ENCODE measurements at regions not wholly inside any gene's neighbourhood (a gene's known extent, or its start where the extent isn't known, plus 50 kb on each side); places are given as distances from the start of the nearest gene placed in this dataset.
A peak's percentile ranks its signal among the peaks of the same experiment; 100 is the strongest.

DNA sequence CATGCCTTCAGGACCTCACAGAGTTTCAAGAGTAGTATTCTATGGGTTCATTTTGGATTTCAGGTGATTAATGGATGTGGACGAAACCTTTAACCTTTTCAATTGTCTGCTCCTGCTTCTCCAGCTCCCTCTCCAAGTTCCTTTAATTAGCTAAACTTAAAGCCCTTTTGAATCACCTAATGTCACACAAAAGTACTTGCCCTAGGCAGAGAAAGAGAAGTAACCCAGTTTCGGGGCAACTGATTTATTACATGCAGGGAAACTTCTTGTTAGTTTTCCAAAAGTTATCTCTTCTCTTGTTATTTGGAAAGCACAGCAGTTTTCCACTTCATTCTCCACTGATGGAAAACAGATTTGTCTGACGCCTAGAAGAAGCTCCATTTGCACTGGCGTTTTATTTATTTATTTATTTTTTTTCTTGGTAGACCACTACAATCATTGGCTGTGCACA is 407.7 kb upstream of the JARID2 start:
- no peak overlapping the region for H3K4me3 Mint-ChIP-seq
- H3K27me3 Mint-ChIP-seq (ENCODE audit: low read depth in 3 of 3) = peaks cover 2 to 7% (median 6%) of the 10 kb centered on the region in 3 donors
- peaks cover 0 to 2% (median 0%) of the 10 kb centered on the region in 6 donors for H3K9me3 Mint-ChIP-seq
- peaks cover 9 to 10% of the 10 kb centered on the region in 2 donors for H3K4me1 Mint-ChIP-seq
- no peak for DNase-seq
- no peak overlapping the region for H3K27ac Mint-ChIP-seq
- H3K36me3 Mint-ChIP-seq = peaks cover 0 to 4% (median 0%) of the 10 kb centered on the region in 3 donors

GRCh38 chr6:14841901-14842421 is 403.9 kb upstream of the JARID2 start:
- peaks cover 0 to 4% (median 4%) of the 10 kb centered on the region in 3 donors for H3K36me3 Mint-ChIP-seq
- peaks cover 0 to 2% (median 0%) of the 10 kb centered on the region in 6 donors for H3K9me3 Mint-ChIP-seq
- peak; percentile 33 to 51 (median 34) for DNase-seq
- peaks cover 9 to 10% of the 10 kb centered on the region in 2 donors for H3K4me1 Mint-ChIP-seq
- H3K27me3 Mint-ChIP-seq (ENCODE audit: low read depth in 3 of 3) = peaks cover 2 to 12% (median 7%) of the 10 kb centered on the region in 3 donors
- peak overlapping the region in 2 of 6 donors; percentile 26 to 47 for H3K27ac Mint-ChIP-seq
- H3K4me3 Mint-ChIP-seq = peak overlapping the region in 2 of 5 donors; percentile 4 to 39

- H3K9me3 Mint-ChIP-seq = peaks cover 0 to 2% (median 0%) of the 10 kb centered on the region in 6 donors
- peaks cover 0 to 4% (median 4%) of the 10 kb centered on the region in 3 donors for H3K36me3 Mint-ChIP-seq
- H3K27me3 Mint-ChIP-seq (ENCODE audit: low read depth in 3 of 3) = peaks cover 0 to 12% (median 7%) of the 10 kb centered on the region in 3 donors
- DNase-seq = no peak
- peaks cover 9 to 10% of the 10 kb centered on the region in 2 donors for H3K4me1 Mint-ChIP-seq
- H3K4me3 Mint-ChIP-seq = no peak overlapping the region
- peak overlapping the region in 1 of 6 donors; percentile 5 for H3K27ac Mint-ChIP-seq
These were observed 401.5 kb upstream of the JARID2 start for GRCh38 chr6:14844411-14844810.

DNA sequence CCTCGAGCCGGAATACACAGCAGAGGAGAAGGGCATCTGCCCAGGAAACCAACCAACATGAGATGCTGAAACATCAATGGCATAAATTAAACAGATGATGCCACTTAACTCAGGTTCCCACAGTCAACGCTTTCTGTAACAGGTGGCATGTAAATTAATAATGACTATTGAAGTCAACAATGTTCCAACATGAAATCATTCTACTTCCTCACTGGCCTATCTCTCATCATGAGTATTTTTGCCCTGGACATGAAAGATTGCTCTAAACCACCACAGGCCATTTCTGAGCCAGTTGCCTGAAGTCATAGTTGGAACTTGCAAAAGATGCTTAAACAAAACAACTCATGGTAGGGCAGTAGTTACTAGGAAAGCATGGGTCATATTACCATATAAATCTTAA is 397.9 kb upstream of the JARID2 start:
- Mint-ChIP-seq H3K9me3 (no peaks in the 10 kb centered on the region), H3K4me3 (no peak overlapping the region), H3K4me1 (no peaks in the 10 kb centered on the region), H3K36me3 (peaks cover 0 to 4% (median 0%) of the 10 kb centered on the region in 3 donors), H3K27me3 (ENCODE audit: low read depth in 3 of 3) (peaks cover 2 to 7% (median 2%) of the 10 kb centered on the region in 3 donors), H3K27ac (peak overlapping the region in 1 of 6 donors; percentile 8)
- no peak for DNase-seq

DNA sequence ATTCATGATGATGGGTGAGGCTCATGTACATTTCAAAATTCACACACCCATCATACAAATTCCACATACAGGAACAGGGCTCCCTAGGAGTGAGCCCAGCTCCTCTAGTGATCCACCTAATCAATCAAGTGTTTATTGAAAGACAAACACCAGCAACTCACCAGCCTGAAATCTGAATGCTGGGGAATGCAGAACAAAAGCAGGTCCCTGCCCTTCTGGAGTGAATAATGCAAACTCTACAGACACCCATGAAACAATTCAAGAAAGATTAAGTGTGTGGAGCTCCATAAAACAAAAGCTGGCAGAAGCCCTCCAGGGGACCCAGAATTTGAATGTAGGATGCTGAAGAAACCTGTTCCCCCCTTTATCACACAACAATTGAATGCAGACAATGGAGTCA is 396.7 kb upstream of the JARID2 start:
- no peak overlapping the region for H3K27ac Mint-ChIP-seq
- H3K4me3 Mint-ChIP-seq = no peak overlapping the region
- no peak for DNase-seq
- no peaks in the 10 kb centered on the region for H3K4me1 Mint-ChIP-seq
- H3K27me3 Mint-ChIP-seq (ENCODE audit: low read depth in 3 of 3) = peaks cover 0 to 7% (median 2%) of the 10 kb centered on the region in 3 donors
- H3K36me3 Mint-ChIP-seq = peaks cover 0 to 4% (median 0%) of the 10 kb centered on the region in 3 donors
- no peaks in the 10 kb centered on the region for H3K9me3 Mint-ChIP-seq

DNA sequence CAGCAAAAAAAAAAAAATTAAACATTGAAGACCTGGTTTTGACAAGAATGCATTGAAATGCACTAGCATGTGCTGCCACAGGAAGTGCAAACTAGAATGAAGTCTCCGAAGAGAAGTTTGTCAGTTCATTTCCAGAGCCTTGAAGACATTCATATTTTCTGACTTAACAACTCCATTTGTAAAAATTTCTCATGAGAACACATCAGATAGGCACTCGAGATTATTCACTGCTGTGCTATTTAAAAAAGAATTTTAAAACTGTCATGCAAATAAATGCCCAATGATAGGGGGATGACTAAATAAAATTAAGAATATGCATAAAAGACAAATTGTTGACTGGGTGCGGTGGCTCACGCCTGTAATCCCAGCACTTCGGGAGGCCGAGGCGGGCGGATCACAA is 394.6 kb upstream of the JARID2 start:
- peaks cover 0 to 1% (median 0%) of the 10 kb centered on the region in 3 donors for H3K36me3 Mint-ChIP-seq
- peaks cover 0 to 2% (median under 1%) of the 10 kb centered on the region in 3 donors for H3K27me3 Mint-ChIP-seq (ENCODE audit: low read depth in 3 of 3)
- DNase-seq = no peak
- H3K9me3 Mint-ChIP-seq = no peaks in the 10 kb centered on the region
- H3K4me3 Mint-ChIP-seq = no peak overlapping the region
- H3K4me1 Mint-ChIP-seq = peaks cover 9 to 11% of the 10 kb centered on the region in 2 donors
- peak overlapping the region in 1 of 6 donors; percentile 3 for H3K27ac Mint-ChIP-seq

- Mint-ChIP-seq H3K27me3 (ENCODE audit: low read depth in 3 of 3) (peaks cover 3 to 5% (median 4%) of the 10 kb centered on the region in 3 donors), H3K27ac (no peak overlapping the region), H3K9me3 (no peaks in the 10 kb centered on the region)
These were observed 393.5 kb upstream of the JARID2 start for GRCh38 chr6:14852375-14852774.

DNA sequence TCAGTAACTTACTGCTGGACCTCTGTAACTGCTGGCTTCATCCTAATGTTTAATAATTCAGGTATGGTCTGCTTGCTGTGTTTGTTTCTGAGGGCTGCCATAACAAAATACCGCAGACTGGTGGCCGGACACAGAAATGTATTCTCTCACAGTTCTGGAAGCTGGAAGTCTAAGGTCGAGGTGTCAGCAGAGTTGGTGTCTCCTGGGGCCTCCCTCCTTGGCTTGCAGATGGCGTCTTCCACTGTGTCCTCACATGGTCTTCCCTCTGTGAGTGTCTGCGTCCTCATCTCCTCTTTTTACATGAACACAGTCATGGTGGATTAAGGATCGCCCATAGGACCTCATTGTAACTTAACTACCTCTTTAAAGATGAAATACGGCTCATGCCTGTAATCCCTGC is 389.7 kb upstream of the JARID2 start:
- no peak for DNase-seq
- Mint-ChIP-seq H3K27me3 (ENCODE audit: low read depth in 3 of 3) (peaks cover 7 to 13% (median 8%) of the 10 kb centered on the region in 3 donors), H3K27ac (peak overlapping the region in 5 of 6 donors; percentile 71 to 99 (median 98)), H3K4me1 (peaks cover 55 to 60% of the 10 kb centered on the region in 2 donors), H3K36me3 (no peaks in the 10 kb centered on the region), H3K9me3 (no peaks in the 10 kb centered on the region), H3K4me3 (peak overlapping the region in 1 of 5 donors; percentile 95)

More at GRCh38 chr6:14852375-14852774, 393.5 kb upstream of the JARID2 start:
- DNase-seq = no peak
- no peaks in the 10 kb centered on the region for H3K36me3 Mint-ChIP-seq
- peaks cover 20 to 22% of the 10 kb centered on the region in 2 donors for H3K4me1 Mint-ChIP-seq
- no peak overlapping the region for H3K4me3 Mint-ChIP-seq

GRCh38 chr6:14857001-14857400 is 388.9 kb upstream of the JARID2 start:
- peaks cover 63 to 69% of the 10 kb centered on the region in 2 donors for H3K4me1 Mint-ChIP-seq
- DNase-seq = no peak
- peaks cover 7 to 13% (median 8%) of the 10 kb centered on the region in 3 donors for H3K27me3 Mint-ChIP-seq (ENCODE audit: low read depth in 3 of 3)
- no peaks in the 10 kb centered on the region for H3K36me3 Mint-ChIP-seq
- H3K9me3 Mint-ChIP-seq = no peaks in the 10 kb centered on the region
- H3K27ac Mint-ChIP-seq = peak overlapping the region; percentile 96 to 100 (median 98)
- peak overlapping the region; percentile 82 to 95 (median 88) for H3K4me3 Mint-ChIP-seq

GRCh38 chr6:14857501-14857900 is 388.4 kb upstream of the JARID2 start:
- no peaks in the 10 kb centered on the region for H3K9me3 Mint-ChIP-seq

DNA sequence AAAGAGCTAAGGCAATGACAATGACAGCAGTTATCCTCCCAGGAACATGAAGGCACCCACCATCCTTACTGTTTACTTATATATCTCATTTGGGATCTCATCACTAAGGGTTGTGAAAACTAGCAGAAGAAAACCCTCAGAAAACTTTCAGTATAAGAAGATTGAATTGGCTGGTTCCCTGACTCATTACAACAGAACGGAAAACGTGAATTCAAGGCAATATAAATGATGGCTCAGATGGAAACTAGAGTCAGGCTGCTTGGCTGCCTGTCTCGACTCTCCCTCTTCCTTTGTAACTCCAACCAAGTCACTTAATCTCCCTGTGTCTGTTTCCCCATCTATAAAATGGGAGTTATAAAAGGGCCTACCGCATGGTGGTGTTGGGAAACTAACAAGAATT is 387.1 kb upstream of the JARID2 start:
- H3K4me1 Mint-ChIP-seq = peaks cover 69 to 74% of the 10 kb centered on the region in 2 donors
- peak overlapping the region in 1 of 5 donors; percentile 0 for H3K4me3 Mint-ChIP-seq
- H3K27ac Mint-ChIP-seq = peak overlapping the region; percentile 70 to 99 (median 93)

More at GRCh38 chr6:14857501-14857900, 388.4 kb upstream of the JARID2 start:
- H3K4me1 Mint-ChIP-seq = peaks cover 65 to 70% of the 10 kb centered on the region in 2 donors
- peak overlapping the region; percentile 96 to 100 (median 98) for H3K27ac Mint-ChIP-seq
- H3K4me3 Mint-ChIP-seq = peak overlapping the region; percentile 82 to 95 (median 88)
- peak; percentile 94 to 96 (median 94) for DNase-seq
- peaks cover 7 to 13% (median 8%) of the 10 kb centered on the region in 3 donors for H3K27me3 Mint-ChIP-seq (ENCODE audit: low read depth in 3 of 3)
- H3K36me3 Mint-ChIP-seq = no peaks in the 10 kb centered on the region

GRCh38 chr6:14860774-14861173 is 385.1 kb upstream of the JARID2 start:
- H3K4me1 Mint-ChIP-seq = peaks cover 82 to 87% of the 10 kb centered on the region in 2 donors
- no peak for DNase-seq
- peaks cover 7 to 13% (median 9%) of the 10 kb centered on the region in 3 donors for H3K27me3 Mint-ChIP-seq (ENCODE audit: low read depth in 3 of 3)
- H3K36me3 Mint-ChIP-seq = no peaks in the 10 kb centered on the region
- no peaks in the 10 kb centered on the region for H3K9me3 Mint-ChIP-seq
- peak overlapping the region in 4 of 5 donors; percentile 4 to 71 (median 48) for H3K4me3 Mint-ChIP-seq
- peak overlapping the region; percentile 65 to 97 (median 84) for H3K27ac Mint-ChIP-seq

More for the DNA sequence above, 387.1 kb upstream of the JARID2 start:
- no peaks in the 10 kb centered on the region for H3K9me3 Mint-ChIP-seq
- no peaks in the 10 kb centered on the region for H3K36me3 Mint-ChIP-seq
- peaks cover 7 to 13% (median 8%) of the 10 kb centered on the region in 3 donors for H3K27me3 Mint-ChIP-seq (ENCODE audit: low read depth in 3 of 3)
- DNase-seq = no peak

- Mint-ChIP-seq H3K36me3 (no peaks in the 10 kb centered on the region), H3K27me3 (ENCODE audit: low read depth in 3 of 3) (peaks cover 7 to 11% (median 11%) of the 10 kb centered on the region in 3 donors), H3K4me3 (peak overlapping the region; percentile 18 to 71 (median 39)), H3K4me1 (peaks cover 82 to 87% of the 10 kb centered on the region in 2 donors), H3K27ac (peak overlapping the region; percentile 65 to 97 (median 84)), H3K9me3 (no peaks in the 10 kb centered on the region)
- peak; percentile 60 to 62 (median 61) for DNase-seq
These were observed 384.4 kb upstream of the JARID2 start for GRCh38 chr6:14861491-14861943.

DNA sequence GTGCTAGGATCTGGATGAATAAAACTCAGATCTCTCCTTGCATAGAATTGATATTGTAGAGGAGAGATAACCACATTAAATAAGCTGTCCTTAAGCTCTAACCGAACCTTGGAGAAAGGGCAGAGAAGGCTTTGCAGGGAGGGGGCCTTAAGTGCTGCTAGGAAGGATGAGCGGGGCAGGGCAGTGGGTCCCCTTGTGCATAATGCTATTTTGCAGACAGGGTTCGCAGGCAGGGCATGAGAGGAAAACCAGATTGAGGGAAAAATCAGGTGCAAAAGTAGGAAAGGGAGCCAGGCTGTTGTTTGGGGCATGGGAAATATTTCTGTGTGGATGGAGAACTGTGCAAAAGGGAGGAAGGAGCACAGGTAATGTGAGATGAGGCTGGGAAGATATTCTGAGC is 383.0 kb upstream of the JARID2 start:
- H3K27me3 Mint-ChIP-seq (ENCODE audit: low read depth in 3 of 3) = peaks cover under 1 to 8% (median 3%) of the 10 kb centered on the region in 3 donors
- H3K9me3 Mint-ChIP-seq = no peaks in the 10 kb centered on the region
- H3K4me1 Mint-ChIP-seq = peaks cover 80 to 85% of the 10 kb centered on the region in 2 donors
- H3K36me3 Mint-ChIP-seq = no peaks in the 10 kb centered on the region
- no peak for DNase-seq
- peak overlapping the region in 5 of 6 donors; percentile 28 to 82 (median 69) for H3K27ac Mint-ChIP-seq
- no peak overlapping the region for H3K4me3 Mint-ChIP-seq

Data from immature natural killer cell (primary cell).